K562 (cell line): ENCODE measurements at regions not wholly inside any gene's neighbourhood (a gene's known extent, or its start where the extent isn't known, plus 50 kb on each side); places are given as distances from the start of the nearest gene placed in this dataset.

Source experiments
- ATAC-seq: fragments of 200-7000 bp; cut with Tn5 transposase; 3 replicates; pipeline ENCODE4 v1.9.1; 2020; ENCODE audit warnings: moderate library complexity
- BruUV-seq: library from RNA; stranded (reverse); fragments of 400-500 nt; replicated peaks from 2 replicates; lab custom pipeline; 2021; lab: Mats Ljungman, UMichigan
- CTCF ChIA-PET: fragments of 300-600 bp; formaldehyde crosslinking; extraction: SDS; loops from one replicate; lab custom pipeline; 2021; ENCODE audit warnings: low intra/inter-chr PET ratio; lab: Yijun Ruan, JAX
- POLR2A ChIA-PET: fragments of 300-600, 350-650 bp; sonication (Branson Sonifier 250); formaldehyde crosslinking; extraction: SDS; loops from one replicate; lab custom pipeline; 2021; ENCODE audit warnings: antibody characterized with exemption, inconsistent platforms; lab: Yijun Ruan, JAX
- DNase-seq, 4 experiments: peaks; one replicate each; pipeline versions ENCODE4 v3.0.0 to v3.0.0-alpha.2; 2011 to 2018; ENCODE audit warnings: low spot score in 3 of 4, mixed read lengths in 3 of 4; ENCODE audit errors: extremely low read depth in 1 of 4
- FAIRE-seq: peaks from 2 replicates; lab custom pipeline; 2011; peaks lifted over from hg19 to GRCh38; lab: Jason Lieb, UNC
- H2AFZ ChIP-seq: 2 replicates; pipeline ENCODE4 v1.6.0; 2011; ENCODE audit warnings: low read depth, low read length, control low read depth, inconsistent platforms
- H3K27ac ChIP-seq: fragments of 200-600 bp; 3 replicates; pipeline ENCODE4 v1.8.0; 2011; ENCODE audit warnings: low read depth, mild to moderate bottlenecking, control low read depth, inconsistent platforms, low read length, moderate library complexity, mixed read lengths; ENCODE audit errors: extremely low read depth
- H3K27me3 ChIP-seq, 2 experiments: fragments of 300-600 bp in 1 of 2; 2 replicates in 1 of 2; 3 replicates in 1 of 2; pipeline versions ENCODE4 v1.6.0 to v1.8.0; 2011; ENCODE audit warnings: inconsistent platforms in 2 of 2, low read length in 2 of 2, mild to moderate bottlenecking in 1 of 2, mixed read lengths in 1 of 2, moderate library complexity in 1 of 2; ENCODE audit not compliant: control insufficient read depth in 2 of 2, insufficient read depth in 2 of 2
- H3K36me3 ChIP-seq: fragments of 300-600 bp; 3 replicates; pipeline ENCODE4 v1.8.0; 2011; ENCODE audit warnings: mild to moderate bottlenecking, low read length, inconsistent platforms; ENCODE audit not compliant: control insufficient read depth, insufficient read depth
- H3K4me1 ChIP-seq, 2 experiments: fragments of 200-600 bp in 1 of 2; replicated peaks in 1 of 2; 2 replicates in 1 of 2; 3 replicates in 1 of 2; pipeline versions ENCODE4 v1.5.1 to v1.8.0; 2011; ENCODE audit warnings: inconsistent platforms in 2 of 2, low read length in 2 of 2, mild to moderate bottlenecking in 1 of 2, mixed read lengths in 1 of 2, moderate library complexity in 1 of 2; ENCODE audit not compliant: control insufficient read depth in 2 of 2, insufficient read depth in 2 of 2
- H3K4me2 ChIP-seq: 2 replicates; pipeline ENCODE4 v1.6.1; 2011; ENCODE audit warnings: low read length, control low read depth, inconsistent platforms, mixed read lengths; ENCODE audit not compliant: insufficient read depth
- H3K4me3 ChIP-seq: fragments of 200-600 bp; sonication (generic), shearing (Covaris generic); 2 replicates; pipeline ENCODE4 v1.5.1; 2016; ENCODE audit warnings: control low read depth, inconsistent platforms
- H3K79me2 ChIP-seq: fragments of 200-600 bp; 3 replicates; pipeline ENCODE4 v1.8.0; 2011; ENCODE audit warnings: low read length, inconsistent platforms; ENCODE audit not compliant: control insufficient read depth, insufficient read depth
- H3K9ac ChIP-seq, 2 experiments: 2 replicates each; pipeline versions ENCODE4 v1.6.0 to v1.6.1; 2011; ENCODE audit warnings: low read depth in 2 of 2, low read length in 2 of 2, control low read depth in 1 of 2, inconsistent platforms in 1 of 2, mild to moderate bottlenecking in 1 of 2, mixed read lengths in 1 of 2; ENCODE audit not compliant: insufficient read depth in 1 of 2
- H3K9me1 ChIP-seq: one replicate; pipeline ENCODE4 v1.6.0; 2011; ENCODE audit warnings: inconsistent platforms, mild to moderate bottlenecking, low read length, moderate library complexity; ENCODE audit not compliant: control insufficient read depth, insufficient read depth
- H3K9me3 ChIP-seq: replicated peaks from 2 replicates; pipeline ENCODE4 v1.5.1; 2011; ENCODE audit warnings: low read depth, low read length, inconsistent platforms; ENCODE audit not compliant: control insufficient read depth, insufficient read depth
- H4K20me1 ChIP-seq: replicated peaks from 2 replicates; pipeline ENCODE4 v1.6.1; 2011; ENCODE audit warnings: low read length, inconsistent platforms, mixed read lengths; ENCODE audit not compliant: control insufficient read depth, insufficient read depth
- ATF7 ChIP-seq: fragments of 450-650 bp; IDR thresholded peaks from 2 replicates; pipeline ENCODE4 v1.7.1; 2014; ENCODE audit warnings: mild to moderate bottlenecking, moderate library complexity
- DNMT1 ChIP-seq: fragments of 450-650 bp; IDR thresholded peaks from 2 replicates; pipeline ENCODE4 v1.6.1; 2016; ENCODE audit warnings: antibody characterized with exemption, mild to moderate bottlenecking
- EZH2 ChIP-seq: IDR thresholded peaks from 2 replicates; pipeline ENCODE4 v1.6.1; 2012; ENCODE audit warnings: low read depth, mild to moderate bottlenecking, inconsistent platforms, low read length, borderline replicate concordance
- FOSL1 ChIP-seq: fragments of 200-800 bp; sonication (Bioruptor generic); conservative IDR thresholded peaks from 2 replicates; pipeline ENCODE4 v1.6.1; 2016; ENCODE audit warnings: missing genetic modification characterization, missing compliant biosample characterization
- HDGF ChIP-seq: fragments of 450-650 bp; IDR thresholded peaks from 2 replicates; pipeline ENCODE4 v1.6.1; 2016
- NFIX ChIP-seq: fragments of 250-450 bp; sonication (Bioruptor Pico); IDR thresholded peaks from 2 replicates; pipeline ENCODE4 v1.4.0; 2020; ENCODE audit warnings: low read depth, mild to moderate bottlenecking, moderate library complexity
- NR3C1 ChIP-seq: sonication (generic); formaldehyde crosslinking; IDR thresholded peaks from 2 replicates; pipeline ENCODE4 v1.8.1; 2022; ENCODE audit warnings: missing genetic modification reagents
- TCF7 ChIP-seq: sonication (generic); IDR thresholded peaks from 2 replicates; pipeline ENCODE4 v1.6.1; 2016; ENCODE audit warnings: antibody characterized with exemption, borderline replicate concordance
- U2AF1 ChIP-seq: fragments of 200-400 bp; formaldehyde crosslinking; optimal IDR thresholded peaks from 2 replicates; pipeline ENCODE3; 2017; ENCODE audit warnings: mild to moderate bottlenecking, low read depth, low read length, moderate library complexity
- ZBED1 ChIP-seq: IDR thresholded peaks from 2 replicates; pipeline ENCODE4 v1.6.1; 2014
- ZNF347 ChIP-seq: fragments of 450-650 bp; formaldehyde crosslinking; IDR thresholded peaks from 2 replicates; pipeline ENCODE4 v1.4.0; 2020; ENCODE audit warnings: low read depth, mild to moderate bottlenecking, moderate library complexity
- ZNF764 ChIP-seq: fragments of 250-450 bp; sonication (Bioruptor Pico); IDR thresholded peaks from 2 replicates; pipeline ENCODE4 v1.4.0; 2020; ENCODE audit warnings: low read depth, mild to moderate bottlenecking, moderate library complexity
- WGBS: fragments of 100-300 bp; shearing (Covaris generic); methylation state at CpG from one replicate; pipeline ENCODE4 v1.1.6; 2016; ENCODE audit warnings: low coverage, mixed read lengths; ENCODE audit not compliant: insufficient coverage; ENCODE audit errors: missing lambda C conversion rate; 5-methylcytosine and 5-hydroxymethylcytosine counted together
- in situ Hi-C: fragments of 300-500 bp; cut with MboI; formaldehyde crosslinking; loops from 4 replicates; pipeline ENCODE4 v1.15.0; 2018; ENCODE audit warnings: inconsistent platforms, mixed read lengths
- intact Hi-C: fragments of 100-400 bp; cut with micrococcal nuclease; formaldehyde crosslinking; loops from 2 replicates; pipeline ENCODE4 v1.14.2; 2022
- TF ChIP-seq, protein P1 (sequence below): fragments of 250-450 bp; sonication (Bioruptor Pico); IDR thresholded peaks from 2 replicates; pipeline ENCODE4 v1.4.0; 2020
- TF ChIP-seq, protein P2 (sequence below): fragments of 200-800 bp; sonication (Bioruptor generic); IDR thresholded peaks from 2 replicates; pipeline ENCODE4 v1.6.1; 2017; ENCODE audit warnings: missing genetic modification characterization, missing compliant biosample characterization

DNA sequence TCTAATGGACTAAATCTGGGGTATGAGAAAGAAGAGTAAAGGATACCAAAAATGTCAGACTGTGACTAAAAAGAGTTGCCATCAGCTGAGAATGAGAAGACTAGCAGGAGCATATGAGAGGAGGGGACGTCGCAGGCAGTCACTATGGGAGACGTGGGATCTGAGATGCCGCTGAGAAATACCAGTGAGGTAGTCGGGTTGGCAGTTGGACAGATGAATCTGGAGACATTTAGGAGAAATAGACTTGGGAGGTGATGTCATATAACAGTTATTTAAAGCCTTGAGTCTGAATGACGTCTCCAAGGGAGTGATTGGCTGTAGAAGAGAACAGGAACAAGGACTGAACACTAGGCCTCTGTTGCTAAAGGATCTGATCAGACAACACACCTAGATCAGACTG lies 51.5 kb upstream of the TRIM26 start:
- CTCF ChIA-PET = no interaction called here
- in situ Hi-C loops = loop anchor here (5.0 kb wide), 1 partner anchor 118 kb away; no protein-coding TSS in a partner anchor
- 2% methylated on average over 6 of the region's 6 CpGs for WGBS
- TF ChIP-seq TCF7 (no peak), ZBED1 (no peak), ZNF347 (no peak), EZH2 (no peak), U2AF1 (no peak), FOSL1 (no peak), ZNF764 (no peak), DNMT1 (no peak), ATF7 (no peak), NR3C1 (CRISPR knock-in tag) (no peak), NFIX (CRISPR knock-in tag) (no peak), HDGF (no peak)
- TF ChIP-seq, protein P1, sequence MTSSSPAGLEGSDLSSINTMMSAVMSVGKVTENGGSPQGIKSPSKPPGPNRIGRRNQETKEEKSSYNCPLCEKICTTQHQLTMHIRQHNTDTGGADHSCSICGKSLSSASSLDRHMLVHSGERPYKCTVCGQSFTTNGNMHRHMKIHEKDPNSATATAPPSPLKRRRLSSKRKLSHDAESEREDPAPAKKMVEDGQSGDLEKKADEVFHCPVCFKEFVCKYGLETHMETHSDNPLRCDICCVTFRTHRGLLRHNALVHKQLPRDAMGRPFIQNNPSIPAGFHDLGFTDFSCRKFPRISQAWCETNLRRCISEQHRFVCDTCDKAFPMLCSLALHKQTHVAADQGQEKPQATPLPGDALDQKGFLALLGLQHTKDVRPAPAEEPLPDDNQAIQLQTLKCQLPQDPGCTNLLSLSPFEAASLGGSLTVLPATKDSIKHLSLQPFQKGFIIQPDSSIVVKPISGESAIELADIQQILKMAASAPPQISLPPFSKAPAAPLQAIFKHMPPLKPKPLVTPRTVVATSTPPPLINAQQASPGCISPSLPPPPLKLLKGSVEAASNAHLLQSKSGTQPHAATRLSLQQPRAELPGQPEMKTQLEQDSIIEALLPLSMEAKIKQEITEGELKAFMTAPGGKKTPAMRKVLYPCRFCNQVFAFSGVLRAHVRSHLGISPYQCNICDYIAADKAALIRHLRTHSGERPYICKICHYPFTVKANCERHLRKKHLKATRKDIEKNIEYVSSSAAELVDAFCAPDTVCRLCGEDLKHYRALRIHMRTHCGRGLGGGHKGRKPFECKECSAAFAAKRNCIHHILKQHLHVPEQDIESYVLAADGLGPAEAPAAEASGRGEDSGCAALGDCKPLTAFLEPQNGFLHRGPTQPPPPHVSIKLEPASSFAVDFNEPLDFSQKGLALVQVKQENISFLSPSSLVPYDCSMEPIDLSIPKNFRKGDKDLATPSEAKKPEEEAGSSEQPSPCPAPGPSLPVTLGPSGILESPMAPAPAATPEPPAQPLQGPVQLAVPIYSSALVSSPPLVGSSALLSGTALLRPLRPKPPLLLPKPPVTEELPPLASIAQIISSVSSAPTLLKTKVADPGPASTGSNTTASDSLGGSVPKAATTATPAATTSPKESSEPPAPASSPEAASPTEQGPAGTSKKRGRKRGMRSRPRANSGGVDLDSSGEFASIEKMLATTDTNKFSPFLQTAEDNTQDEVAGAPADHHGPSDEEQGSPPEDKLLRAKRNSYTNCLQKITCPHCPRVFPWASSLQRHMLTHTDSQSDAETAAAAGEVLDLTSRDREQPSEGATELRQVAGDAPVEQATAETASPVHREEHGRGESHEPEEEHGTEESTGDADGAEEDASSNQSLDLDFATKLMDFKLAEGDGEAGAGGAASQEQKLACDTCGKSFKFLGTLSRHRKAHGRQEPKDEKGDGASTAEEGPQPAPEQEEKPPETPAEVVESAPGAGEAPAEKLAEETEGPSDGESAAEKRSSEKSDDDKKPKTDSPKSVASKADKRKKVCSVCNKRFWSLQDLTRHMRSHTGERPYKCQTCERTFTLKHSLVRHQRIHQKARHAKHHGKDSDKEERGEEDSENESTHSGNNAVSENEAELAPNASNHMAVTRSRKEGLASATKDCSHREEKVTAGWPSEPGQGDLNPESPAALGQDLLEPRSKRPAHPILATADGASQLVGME (CRISPR knock-in tag) = no peak
- TF ChIP-seq, protein P2, sequence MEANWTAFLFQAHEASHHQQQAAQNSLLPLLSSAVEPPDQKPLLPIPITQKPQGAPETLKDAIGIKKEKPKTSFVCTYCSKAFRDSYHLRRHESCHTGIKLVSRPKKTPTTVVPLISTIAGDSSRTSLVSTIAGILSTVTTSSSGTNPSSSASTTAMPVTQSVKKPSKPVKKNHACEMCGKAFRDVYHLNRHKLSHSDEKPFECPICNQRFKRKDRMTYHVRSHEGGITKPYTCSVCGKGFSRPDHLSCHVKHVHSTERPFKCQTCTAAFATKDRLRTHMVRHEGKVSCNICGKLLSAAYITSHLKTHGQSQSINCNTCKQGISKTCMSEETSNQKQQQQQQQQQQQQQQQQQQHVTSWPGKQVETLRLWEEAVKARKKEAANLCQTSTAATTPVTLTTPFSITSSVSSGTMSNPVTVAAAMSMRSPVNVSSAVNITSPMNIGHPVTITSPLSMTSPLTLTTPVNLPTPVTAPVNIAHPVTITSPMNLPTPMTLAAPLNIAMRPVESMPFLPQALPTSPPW (CRISPR knock-in tag) = no peak

More for the DNA sequence above, 51.5 kb upstream of the TRIM26 start:
- no peak overlapping the region for H3K4me2 ChIP-seq
- H3K4me3 ChIP-seq = no peak overlapping the region
- no peak overlapping the region for H3K9ac ChIP-seq
- BruUV-seq = no TSS peak
- no peaks in the 10 kb centered on the region for H3K9me1 ChIP-seq
- intact Hi-C loops = no loop called here
- H3K27ac ChIP-seq = no peak overlapping the region
- DNase-seq = no peak
- H4K20me1 ChIP-seq = no peaks in the 10 kb centered on the region
- FAIRE-seq = no peak
- no peaks in the 10 kb centered on the region for H3K9me3 ChIP-seq
- H3K36me3 ChIP-seq = no peaks in the 10 kb centered on the region
- no peak overlapping the region for H2AFZ ChIP-seq
- H3K27me3 ChIP-seq = peaks cover 37 to 48% of the 10 kb centered on the region in 2 experiments
- ATAC-seq = no peak
- POLR2A ChIA-PET = no interaction called here
- H3K4me1 ChIP-seq = peaks cover 0 to 6% of the 10 kb centered on the region in 2 experiments; a peak in 1 of 5 replicates
- H3K79me2 ChIP-seq = no peaks in the 10 kb centered on the region
